Omental fat pad (tissue), 3 donors: ENCODE measurements at regions not wholly inside any gene's neighbourhood (a gene's known extent, or its start where the extent isn't known, plus 50 kb on each side); places are given as distances from the start of the nearest gene placed in this dataset.

Experiments
- ATAC-seq: fragments of 150-250 bp; one replicate; pipeline ENCODE4 v1.9.1; 2016; ENCODE audit warnings: mild to moderate bottlenecking, moderate library complexity; ENCODE audit not compliant: low FRiP score
- DNase-seq: peaks from one replicate; pipeline ENCODE4 v3.0.0-alpha.2; 2019; ENCODE audit warnings: low spot score
- TF ChIP-seq, protein P1 (sequence below), 3 donors: fragments of 450-650 bp; IDR thresholded peaks; one replicate each; pipeline ENCODE4 v1.5.1; 2016 to 2017; ENCODE audit warnings: antibody characterized with exemption in 3 of 3, mild to moderate bottlenecking in 3 of 3, moderate library complexity in 2 of 3

DNA sequence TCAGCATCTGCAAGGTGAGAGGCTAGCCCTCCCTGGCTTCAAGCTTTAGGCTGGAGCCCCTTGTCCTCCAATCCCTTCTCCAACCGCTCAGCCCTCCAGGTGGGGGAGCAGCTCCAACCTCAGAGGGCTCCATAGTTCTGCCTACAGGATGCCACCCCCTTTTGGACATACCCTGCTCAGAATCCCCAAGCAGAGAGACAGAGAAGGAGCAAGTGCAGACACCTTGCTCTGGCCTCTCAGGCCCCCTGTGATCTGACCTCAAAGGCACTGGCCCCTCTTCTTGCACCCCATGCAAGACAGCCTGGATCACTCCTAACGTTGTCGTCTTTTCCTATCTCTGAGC is 101.6 kb downstream of the C5orf15 start:
- ATAC-seq: no peak
- TF ChIP-seq, protein P1, sequence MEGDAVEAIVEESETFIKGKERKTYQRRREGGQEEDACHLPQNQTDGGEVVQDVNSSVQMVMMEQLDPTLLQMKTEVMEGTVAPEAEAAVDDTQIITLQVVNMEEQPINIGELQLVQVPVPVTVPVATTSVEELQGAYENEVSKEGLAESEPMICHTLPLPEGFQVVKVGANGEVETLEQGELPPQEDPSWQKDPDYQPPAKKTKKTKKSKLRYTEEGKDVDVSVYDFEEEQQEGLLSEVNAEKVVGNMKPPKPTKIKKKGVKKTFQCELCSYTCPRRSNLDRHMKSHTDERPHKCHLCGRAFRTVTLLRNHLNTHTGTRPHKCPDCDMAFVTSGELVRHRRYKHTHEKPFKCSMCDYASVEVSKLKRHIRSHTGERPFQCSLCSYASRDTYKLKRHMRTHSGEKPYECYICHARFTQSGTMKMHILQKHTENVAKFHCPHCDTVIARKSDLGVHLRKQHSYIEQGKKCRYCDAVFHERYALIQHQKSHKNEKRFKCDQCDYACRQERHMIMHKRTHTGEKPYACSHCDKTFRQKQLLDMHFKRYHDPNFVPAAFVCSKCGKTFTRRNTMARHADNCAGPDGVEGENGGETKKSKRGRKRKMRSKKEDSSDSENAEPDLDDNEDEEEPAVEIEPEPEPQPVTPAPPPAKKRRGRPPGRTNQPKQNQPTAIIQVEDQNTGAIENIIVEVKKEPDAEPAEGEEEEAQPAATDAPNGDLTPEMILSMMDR (IDR thresholded peaks at IDR 0.05): no peak
- DNase-seq: no peak

- DNase-seq (no peak), ATAC-seq (no peak)
- TF ChIP-seq, protein P1 (IDR thresholded peaks at IDR 0.05): no peak
Measured at GRCh38 chr5:133866160-133866902, 102.1 kb downstream of the C5orf15 start.

GRCh38 chr5:133865113-133865512 is 103.3 kb downstream of the C5orf15 start:
- TF ChIP-seq, protein P1 (IDR thresholded peaks at IDR 0.05): no peak
- DNase-seq: no peak
- no peak for ATAC-seq

DNA sequence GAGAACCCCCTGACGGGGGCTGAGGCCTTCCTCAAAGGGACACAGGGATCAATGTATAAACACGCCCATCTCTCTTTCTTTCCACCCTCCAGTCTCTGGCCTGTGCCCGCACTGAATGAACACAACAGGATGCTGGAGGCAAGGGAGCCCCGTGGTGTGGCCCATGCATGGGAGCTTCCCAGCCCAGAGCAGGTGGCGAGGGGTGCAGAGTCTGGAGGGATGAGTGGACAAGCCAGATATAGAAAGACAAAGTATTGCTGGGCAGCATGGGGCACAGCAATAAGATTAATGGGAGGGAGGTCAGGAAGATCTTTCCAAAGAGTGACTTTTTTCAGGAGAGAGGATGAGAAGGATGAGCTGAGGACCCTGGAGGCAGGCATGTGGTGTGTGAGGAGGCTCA is 103.7 kb downstream of the C5orf15 start:
- DNase-seq (no peak), ATAC-seq (no peak)
- TF ChIP-seq, protein P1 (IDR thresholded peaks at IDR 0.05): no peak

DNA sequence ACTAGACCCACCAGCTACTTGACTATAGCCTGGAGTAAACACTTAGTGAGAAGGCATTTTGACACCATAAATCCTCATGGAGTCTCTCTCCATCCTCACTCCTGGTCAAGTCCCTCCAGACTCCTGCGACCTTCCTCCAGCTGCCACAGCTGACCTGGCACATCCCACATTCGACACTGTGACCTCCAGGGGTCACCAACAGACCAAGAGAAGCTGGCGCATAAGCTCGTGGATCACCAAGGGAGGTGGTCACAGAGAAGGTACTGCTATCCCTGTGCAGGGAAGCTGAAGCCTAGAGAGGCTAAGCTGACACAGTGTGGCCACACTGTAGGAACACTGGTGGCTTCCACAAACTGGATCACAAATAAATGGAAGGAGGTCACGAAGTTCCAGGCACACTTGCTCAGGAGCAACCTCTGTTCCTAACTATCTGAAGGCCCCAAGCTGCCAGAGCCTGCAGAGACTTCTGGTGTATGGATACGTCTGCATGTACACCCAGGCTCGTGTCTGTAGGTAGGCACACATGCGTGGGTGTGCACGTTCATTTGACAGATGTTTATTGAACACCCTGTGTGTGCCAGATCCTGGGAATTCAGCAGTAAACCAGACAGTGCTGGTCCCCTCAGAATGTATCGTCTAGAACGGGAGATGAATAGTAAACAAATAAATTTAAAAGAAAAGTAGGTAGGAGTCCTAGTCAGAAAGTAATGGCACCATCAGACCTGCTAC is 104.4 kb downstream of the C5orf15 start:
- TF ChIP-seq, protein P1 (IDR thresholded peaks at IDR 0.05): no peak
- DNase-seq (no peak), ATAC-seq (no peak)

GRCh38 chr5:133861161-133861737 is 107.2 kb downstream of the C5orf15 start:
- no peak for DNase-seq
- no peak for ATAC-seq
- TF ChIP-seq, protein P1 (IDR thresholded peaks at IDR 0.05): no peak
